Inferior parietal cortex (tissue), 1 donor: ENCODE measurements at regions not wholly inside any gene's neighbourhood (a gene's known extent, or its start where the extent isn't known, plus 50 kb on each side); places are given as distances from the start of the nearest gene placed in this dataset.
"Not testable (repeated sequence)": the region's sequence is repeated elsewhere in the genome, so short reads cannot be mapped to it uniquely, and the experiment has no call there.

Source experiments
- DNase-seq: peaks from one replicate; pipeline ENCODE4 v3.0.0-alpha.2; 2016; ENCODE audit errors: extremely low spot score

GRCh38 chr2:55811048-55811447 lies 112.5 kb downstream of the EFEMP1 start:
- no peak for DNase-seq

GRCh38 chr2:55810622-55811020 lies 113.0 kb downstream of the EFEMP1 start:
- DNase-seq: no peak

GRCh38 chr2:55809875-55810621 lies 113.5 kb downstream of the EFEMP1 start:
- DNase-seq: no peak

DNA sequence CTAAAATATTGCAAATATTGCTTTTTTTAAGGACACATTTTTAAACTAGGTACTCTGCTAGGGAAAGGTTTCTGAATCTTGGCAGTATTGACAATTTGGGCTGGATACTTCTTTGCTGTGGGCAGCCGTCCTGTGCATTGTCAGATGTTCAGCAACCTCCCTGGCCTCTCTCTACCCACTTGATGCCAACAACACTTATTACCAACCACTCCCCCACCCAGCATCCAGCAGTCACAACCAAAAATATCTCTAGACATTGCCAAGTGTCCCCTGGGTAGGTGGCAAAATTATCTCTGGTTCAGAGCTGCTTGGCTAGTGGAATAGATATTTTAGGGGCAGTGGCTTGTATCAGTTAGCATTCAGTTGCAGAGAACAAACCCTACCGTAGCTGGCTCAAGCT lies 114.3 kb upstream of the PNPT1 start:
- no peak for DNase-seq

DNA sequence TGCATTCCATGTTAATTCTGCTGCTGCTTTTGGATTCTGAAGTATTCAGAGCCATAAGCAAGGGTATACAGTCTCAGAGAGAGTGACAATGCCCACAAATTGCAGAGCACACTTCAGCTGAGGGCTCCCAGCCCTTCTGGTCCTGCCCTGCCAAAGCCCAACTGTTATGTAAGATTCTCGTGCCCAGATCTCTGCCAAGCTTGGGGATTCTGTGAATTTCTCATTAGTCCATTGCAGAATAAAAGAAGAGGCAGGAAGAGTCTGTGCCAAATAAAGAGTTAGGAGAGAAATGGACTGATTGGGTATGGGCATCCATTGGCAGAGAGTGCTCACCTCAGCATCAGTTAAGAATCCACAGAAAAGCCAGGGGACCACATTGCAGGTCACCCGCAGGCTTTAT lies 112.0 kb upstream of the PNPT1 start:
- peak; percentile 65 for DNase-seq

GRCh38 chr2:55804535-55804934 lies 110.9 kb upstream of the PNPT1 start:
- no peak for DNase-seq

DNA sequence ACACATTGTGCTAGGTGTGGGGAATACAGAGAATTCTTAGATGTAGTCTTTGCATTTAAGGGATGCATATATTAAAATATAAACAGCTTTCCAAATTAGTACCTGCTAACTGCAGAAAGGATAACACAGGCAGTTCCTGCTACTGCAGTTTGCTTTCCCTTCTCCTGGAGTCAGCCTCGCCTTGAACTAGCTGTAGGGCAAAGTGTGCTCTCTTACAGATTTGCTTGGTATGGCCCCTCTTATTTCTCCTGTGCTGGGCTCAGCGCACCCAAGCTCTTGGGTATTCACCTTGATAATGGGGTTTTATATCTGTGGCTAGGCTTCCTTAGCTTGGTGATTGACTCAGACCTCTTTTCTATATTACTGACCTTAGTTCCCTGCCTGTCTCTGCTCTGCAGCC lies 108.4 kb upstream of the PNPT1 start:
- DNase-seq: no peak

DNA sequence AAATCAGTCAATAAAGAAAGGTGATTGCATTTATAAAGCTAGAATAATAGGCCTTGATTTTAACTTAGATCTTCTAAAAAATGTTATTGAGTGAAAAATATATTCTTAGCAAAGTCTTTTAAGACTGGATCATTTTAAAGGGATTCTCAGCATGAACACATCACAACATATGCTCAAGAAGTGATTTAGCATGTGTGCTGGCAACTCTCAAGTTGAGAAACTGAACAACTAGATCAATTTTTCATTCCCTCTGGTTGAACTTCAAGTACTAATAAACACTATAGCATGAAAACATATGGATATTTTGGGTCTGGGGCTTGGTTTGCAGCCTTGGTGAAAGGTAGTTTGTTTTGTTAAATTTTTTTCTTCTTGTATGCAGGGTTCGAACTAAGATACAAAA lies 107.8 kb upstream of the PNPT1 start:
- DNase-seq: no peak

DNA sequence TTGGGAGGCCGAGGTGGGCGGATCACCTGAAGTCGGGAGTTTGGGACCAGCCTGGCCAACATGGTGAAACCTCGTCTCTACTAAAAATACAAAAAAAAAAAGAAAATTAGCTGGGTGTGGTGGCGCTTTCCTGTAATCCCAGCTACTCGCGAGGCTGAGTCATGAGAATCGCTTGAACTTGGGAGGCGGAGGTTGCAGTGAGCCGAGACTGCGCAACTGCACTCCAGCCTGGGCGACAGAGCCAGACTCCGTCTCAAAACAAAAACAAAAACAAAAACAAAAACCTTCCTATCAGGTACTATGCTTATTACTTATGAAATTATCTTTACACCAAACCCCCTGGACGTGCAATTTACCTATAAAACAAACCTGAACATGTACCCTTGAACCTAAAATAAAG lies 106.0 kb upstream of the PNPT1 start:
- DNase-seq: not testable (repeated sequence)

- DNase-seq: no peak
These were observed 102.5 kb upstream of the PNPT1 start for GRCh38 chr2:55796121-55796520.

DNA sequence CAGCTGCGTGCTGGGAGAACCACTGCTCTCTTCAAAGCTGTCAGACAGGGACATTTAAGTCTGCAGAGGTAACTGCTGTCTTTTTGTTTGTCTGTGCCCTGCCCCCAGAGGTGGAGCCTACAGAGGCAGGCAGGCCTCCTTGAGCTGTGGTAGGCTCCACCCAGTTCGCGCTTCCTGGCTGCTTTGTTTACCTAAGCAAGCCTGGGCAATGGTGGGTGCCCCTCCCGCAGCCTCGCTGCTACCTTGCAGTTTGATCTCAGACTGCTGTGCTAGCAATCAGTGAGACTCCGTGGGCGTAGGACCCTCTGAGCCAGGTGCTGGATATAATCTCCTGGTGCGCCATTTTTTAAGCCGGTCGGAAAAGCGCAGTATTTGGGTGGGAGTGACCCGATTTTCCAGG lies 100.0 kb upstream of the PNPT1 start:
- DNase-seq: not testable (repeated sequence)

GRCh38 chr2:55786280-55786679 lies 92.6 kb upstream of the PNPT1 start:
- no peak for DNase-seq

- DNase-seq: not testable (repeated sequence)
These were observed 90.1 kb upstream of the PNPT1 start for GRCh38 chr2:55783751-55784150.

GRCh38 chr2:55782528-55783173 lies 89.0 kb upstream of the PNPT1 start:
- DNase-seq: no peak

- no peak for DNase-seq
These were observed 87.9 kb upstream of the PNPT1 start for GRCh38 chr2:55781542-55781941.

- no peak for DNase-seq
These were observed 87.1 kb upstream of the PNPT1 start for GRCh38 chr2:55780697-55781096.

- no peak for DNase-seq
These were observed 86.1 kb upstream of the PNPT1 start for GRCh38 chr2:55779459-55780421.

DNA sequence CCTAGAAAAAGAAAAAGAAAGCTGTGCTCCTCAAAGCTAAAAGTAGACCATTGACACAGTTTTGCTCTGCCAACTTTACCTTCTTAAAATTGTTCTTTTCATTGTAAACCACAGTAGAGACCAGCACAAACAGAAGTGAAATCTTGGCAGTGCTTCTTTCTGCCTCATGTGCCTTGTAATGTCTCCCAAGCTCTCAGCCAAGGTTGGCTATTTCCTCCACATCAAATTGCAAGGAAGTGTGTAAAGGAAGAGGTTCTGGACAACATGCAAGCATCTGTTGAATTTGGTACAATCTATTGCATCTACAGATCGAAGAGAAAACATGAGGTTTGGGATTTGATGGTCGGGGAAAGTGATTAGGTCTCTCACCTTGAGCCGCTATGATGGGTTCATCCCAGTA lies 83.3 kb upstream of the PNPT1 start:
- no peak for DNase-seq

DNA sequence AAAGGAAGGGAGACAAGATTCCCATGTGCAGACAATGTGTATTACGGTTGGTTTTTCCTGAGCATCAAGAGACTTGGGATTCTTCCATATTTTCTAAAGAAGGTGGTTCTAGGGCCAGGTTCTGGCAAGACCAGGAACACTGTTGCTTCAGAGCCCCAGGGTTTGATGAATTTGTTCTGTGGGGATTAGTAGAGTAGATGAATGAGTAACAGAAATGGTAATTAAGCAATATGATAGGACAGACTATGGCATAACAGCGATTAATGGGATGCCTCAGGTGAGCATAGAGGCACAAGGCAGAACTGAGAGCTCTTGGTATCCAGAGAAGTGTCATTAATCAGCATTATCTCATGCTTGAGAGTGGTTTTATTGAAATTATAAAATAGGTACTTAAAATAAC lies 82.8 kb upstream of the PNPT1 start:
- DNase-seq: no peak

- no peak for DNase-seq
These were observed 82.2 kb upstream of the PNPT1 start for GRCh38 chr2:55775828-55776227.

- DNase-seq: not testable (repeated sequence)
These were observed 80.0 kb upstream of the PNPT1 start for GRCh38 chr2:55773651-55774050.
